A673 (cell line): ENCODE measurements at regions not wholly inside any gene's neighbourhood (a gene's known extent, or its start where the extent isn't known, plus 50 kb on each side); places are given as distances from the start of the nearest gene placed in this dataset.

Source experiments
- BruUV-seq: library from RNA; stranded (reverse); fragments of 400-500 nt; replicated peaks from 2 replicates; lab custom pipeline; 2021; lab: Mats Ljungman, UMichigan
- CTCF ChIA-PET: fragments of 300-600 bp; sonication (Branson Sonifier 250); formaldehyde crosslinking; loops from one replicate; lab custom pipeline; 2022; ENCODE audit warnings: antibody characterized with exemption; lab: Charles Lee
- POLR2A ChIA-PET: fragments of 300-600 bp; sonication (Branson Sonifier 250); formaldehyde crosslinking; loops from one replicate; lab custom pipeline; 2022; ENCODE audit warnings: antibody characterized with exemption; ENCODE audit not compliant: low non-redundant PET; lab: Charles Lee
- DNase-seq: peaks from one replicate; pipeline ENCODE4 v3.0.0-alpha.2; 2015; ENCODE audit warnings: low spot score
- H3K27ac ChIP-seq: fragments of 200-600 bp; sonication (generic); 2 replicates; pipeline ENCODE4 v1.5.1; 2016; ENCODE audit warnings: mixed run types, low read depth, mild to moderate bottlenecking, mixed read lengths, antibody characterized with exemption, low read length; ENCODE audit not compliant: poor library complexity, severe bottlenecking
- H3K27me3 ChIP-seq: fragments of 200-600 bp; sonication (generic); replicated peaks from 2 replicates; pipeline ENCODE4 v1.6.1; 2017; ENCODE audit warnings: mixed run types, low read depth, mild to moderate bottlenecking, mixed read lengths, antibody characterized with exemption, low read length; ENCODE audit not compliant: insufficient read depth, poor library complexity
- H3K36me3 ChIP-seq: fragments of 200-600 bp; sonication (generic); 2 replicates; pipeline ENCODE4 v1.6.1; 2016; ENCODE audit warnings: mixed run types, mild to moderate bottlenecking, mixed read lengths, antibody characterized with exemption, low read length; ENCODE audit not compliant: insufficient read depth, poor library complexity, severe bottlenecking
- H3K4me1 ChIP-seq: fragments of 200-600 bp; sonication (generic); 2 replicates; pipeline ENCODE4 v1.6.1; 2017; ENCODE audit warnings: mixed run types, mild to moderate bottlenecking, mixed read lengths, antibody characterized with exemption, low read length; ENCODE audit not compliant: insufficient read depth, poor library complexity, severe bottlenecking
- H3K4me3 ChIP-seq: fragments of 200-600 bp; sonication (generic); 2 replicates; pipeline ENCODE4 v1.5.1; 2016; ENCODE audit warnings: low read depth, mixed run types, mild to moderate bottlenecking, mixed read lengths, low read length; ENCODE audit not compliant: poor library complexity, severe bottlenecking
- H3K9me3 ChIP-seq: fragments of 200-600 bp; sonication (generic); 2 replicates; pipeline ENCODE4 v1.6.1; 2016; ENCODE audit warnings: mixed run types, low read depth, mild to moderate bottlenecking, mixed read lengths, antibody characterized with exemption, low read length; ENCODE audit not compliant: poor library complexity, severe bottlenecking
- EZH2 ChIP-seq: fragments of 200-600 bp; sonication (generic); IDR thresholded peaks from 2 replicates; pipeline ENCODE4 v1.6.1; 2017; ENCODE audit warnings: borderline replicate concordance, low read depth, mild to moderate bottlenecking, mixed read lengths, antibody characterized with exemption, low read length; ENCODE audit not compliant: poor library complexity, severe bottlenecking
- intact Hi-C: fragments of 100-400 bp; cut with micrococcal nuclease; formaldehyde crosslinking; loops from one replicate; pipeline ENCODE4 v1.10.0; 2022; ENCODE audit not compliant: unreplicated experiment
- TF ChIP-seq, protein P1 (sequence below): fragments of 300-800, 200-600 bp; sonication (generic); conservative IDR thresholded peaks from 2 replicates; pipeline ENCODE4 v1.5.1; 2017; ENCODE audit warnings: low read depth, mild to moderate bottlenecking, antibody characterized with exemption, low read length, moderate library complexity, mixed read lengths

DNA sequence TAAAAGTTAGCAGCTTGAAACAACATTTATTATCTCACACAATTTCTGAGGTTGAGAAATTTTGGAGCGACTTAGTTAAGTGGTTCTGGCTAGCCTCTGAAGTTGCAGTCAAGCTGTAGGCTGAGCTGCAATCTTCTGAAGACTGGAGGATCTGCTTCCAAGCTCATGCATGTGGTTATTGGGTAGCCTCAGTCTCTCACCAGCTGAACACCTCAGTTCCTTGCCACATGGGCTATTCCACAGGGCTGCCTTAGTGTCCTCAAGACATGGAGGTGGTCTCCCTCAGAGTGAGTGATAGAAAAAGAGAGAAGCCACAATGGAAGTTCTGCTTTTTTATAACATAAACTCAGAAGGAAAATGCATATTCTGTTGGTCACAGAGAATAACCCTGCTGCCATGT lies 92.0 kb upstream of the CAMK1G start:
- ChIA-PET CTCF (no interaction called here), POLR2A (no interaction called here)
- BruUV-seq: no TSS peak
- Histone ChIP-seq H3K27ac (no peak overlapping the region), H3K27me3 (no peaks in the 10 kb centered on the region), H3K9me3 (peaks cover 5% of the 10 kb centered on the region), H3K36me3 (no peaks in the 10 kb centered on the region), H3K4me1 (no peaks in the 10 kb centered on the region), H3K4me3 (no peak overlapping the region)
- DNase-seq: no peak
- intact Hi-C loops: no loop called here
- TF ChIP-seq, protein P1, sequence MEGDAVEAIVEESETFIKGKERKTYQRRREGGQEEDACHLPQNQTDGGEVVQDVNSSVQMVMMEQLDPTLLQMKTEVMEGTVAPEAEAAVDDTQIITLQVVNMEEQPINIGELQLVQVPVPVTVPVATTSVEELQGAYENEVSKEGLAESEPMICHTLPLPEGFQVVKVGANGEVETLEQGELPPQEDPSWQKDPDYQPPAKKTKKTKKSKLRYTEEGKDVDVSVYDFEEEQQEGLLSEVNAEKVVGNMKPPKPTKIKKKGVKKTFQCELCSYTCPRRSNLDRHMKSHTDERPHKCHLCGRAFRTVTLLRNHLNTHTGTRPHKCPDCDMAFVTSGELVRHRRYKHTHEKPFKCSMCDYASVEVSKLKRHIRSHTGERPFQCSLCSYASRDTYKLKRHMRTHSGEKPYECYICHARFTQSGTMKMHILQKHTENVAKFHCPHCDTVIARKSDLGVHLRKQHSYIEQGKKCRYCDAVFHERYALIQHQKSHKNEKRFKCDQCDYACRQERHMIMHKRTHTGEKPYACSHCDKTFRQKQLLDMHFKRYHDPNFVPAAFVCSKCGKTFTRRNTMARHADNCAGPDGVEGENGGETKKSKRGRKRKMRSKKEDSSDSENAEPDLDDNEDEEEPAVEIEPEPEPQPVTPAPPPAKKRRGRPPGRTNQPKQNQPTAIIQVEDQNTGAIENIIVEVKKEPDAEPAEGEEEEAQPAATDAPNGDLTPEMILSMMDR: no peak
- TF ChIP-seq EZH2: no peak

DNA sequence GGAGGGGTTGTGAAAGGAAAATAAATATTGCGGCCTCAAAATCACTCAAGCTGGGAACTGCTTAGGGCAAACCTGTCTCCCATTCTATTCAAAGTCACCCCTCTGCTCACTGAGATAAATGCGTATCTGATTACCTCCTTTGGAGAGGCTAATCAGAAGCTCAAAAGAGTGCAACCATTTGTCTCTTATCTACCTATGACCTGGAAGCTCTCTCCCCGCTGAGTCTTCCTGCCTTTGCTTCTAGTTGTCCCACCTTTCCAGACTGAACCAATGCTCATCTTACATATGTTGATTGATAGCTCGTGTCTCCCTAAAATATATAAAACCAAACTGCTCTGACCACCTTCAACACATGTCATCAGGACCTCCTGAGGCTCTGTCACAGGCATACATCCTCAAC lies 91.6 kb upstream of the CAMK1G start:
- intact Hi-C loops: no loop called here
- BruUV-seq: no TSS peak
- Histone ChIP-seq H3K36me3 (no peaks in the 10 kb centered on the region), H3K27ac (no peak overlapping the region), H3K4me3 (no peak overlapping the region), H3K4me1 (no peaks in the 10 kb centered on the region), H3K9me3 (peaks cover 5% of the 10 kb centered on the region), H3K27me3 (no peaks in the 10 kb centered on the region)
- TF ChIP-seq EZH2: no peak
- TF ChIP-seq, protein P1: no peak
- ChIA-PET POLR2A (no interaction called here), CTCF (no interaction called here)
- DNase-seq: no peak

DNA sequence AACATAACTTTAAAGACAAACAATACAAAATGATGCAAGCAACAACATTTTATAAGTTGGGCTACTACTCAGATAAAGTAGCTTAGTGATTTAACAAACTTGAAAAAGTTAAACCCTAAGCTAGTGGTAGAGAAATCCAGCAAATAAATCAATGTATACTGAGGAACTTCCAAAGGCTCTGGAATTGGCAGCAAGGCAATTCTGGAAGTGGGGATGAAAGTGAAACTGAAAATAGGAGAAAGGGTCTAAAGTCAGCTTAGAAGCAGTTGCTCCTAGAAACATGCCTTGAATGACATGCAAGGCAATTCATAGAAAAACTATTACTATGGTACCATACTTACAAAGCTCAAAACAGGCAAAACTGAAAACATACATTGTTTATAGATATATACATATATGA lies 90.0 kb upstream of the CAMK1G start:
- Histone ChIP-seq H3K27ac (no peak overlapping the region), H3K9me3 (peaks cover 5% of the 10 kb centered on the region), H3K36me3 (no peaks in the 10 kb centered on the region), H3K4me1 (no peaks in the 10 kb centered on the region), H3K27me3 (no peaks in the 10 kb centered on the region), H3K4me3 (no peak overlapping the region)
- TF ChIP-seq, protein P1: no peak
- TF ChIP-seq EZH2: no peak
- intact Hi-C loops: no loop called here
- ChIA-PET CTCF (no interaction called here), POLR2A (no interaction called here)
- BruUV-seq: no TSS peak
- DNase-seq: no peak
